ENCODE measurements at regions not wholly inside any gene's neighbourhood (a gene's known extent, or its start where the extent isn't known, plus 50 kb on each side); places are given as distances from the start of the nearest gene placed in this dataset.

- Histone ChIP-seq H3K4me1 (ENCODE audit: insufficient read depth, low read length) (no peaks in the 10 kb centered on the region), H3K9me3 (ENCODE audit: low read length) (no peaks in the 10 kb centered on the region), H2AFZ (ENCODE audit: low read length) (no peak overlapping the region), H3F3A (ENCODE audit: low read length, unreplicated experiment) (no peaks in the 10 kb centered on the region), H3K4me3 (ENCODE audit: low read length) (no peak overlapping the region), H3K9ac (ENCODE audit: low read length) (no peak overlapping the region), H3K79me2 (ENCODE audit: low read length) (no peaks in the 10 kb centered on the region), H3K9me2 (replicated peaks; ENCODE audit: low read length) (no peaks in the 10 kb centered on the region), H3K27ac (ENCODE audit: low read length) (no peak overlapping the region), H3K27me3 (ENCODE audit: low read length) (no peaks in the 10 kb centered on the region), H3K4me2 (ENCODE audit: low read length) (no peak overlapping the region), H4K20me1 (ENCODE audit: low read length) (no peaks in the 10 kb centered on the region), H3K36me3 (ENCODE audit: low read depth, low read length) (no peaks in the 10 kb centered on the region)
- no peak for TF ChIP-seq EZH2 (IDR thresholded peaks at IDR 0.05; ENCODE audit: low read length, unreplicated experiment)
- no peak for TF ChIP-seq EZH2phosphoT487 (IDR thresholded peaks at IDR 0.05; ENCODE audit: borderline replicate concordance, low read length)
- TF ChIP-seq, protein P1, sequence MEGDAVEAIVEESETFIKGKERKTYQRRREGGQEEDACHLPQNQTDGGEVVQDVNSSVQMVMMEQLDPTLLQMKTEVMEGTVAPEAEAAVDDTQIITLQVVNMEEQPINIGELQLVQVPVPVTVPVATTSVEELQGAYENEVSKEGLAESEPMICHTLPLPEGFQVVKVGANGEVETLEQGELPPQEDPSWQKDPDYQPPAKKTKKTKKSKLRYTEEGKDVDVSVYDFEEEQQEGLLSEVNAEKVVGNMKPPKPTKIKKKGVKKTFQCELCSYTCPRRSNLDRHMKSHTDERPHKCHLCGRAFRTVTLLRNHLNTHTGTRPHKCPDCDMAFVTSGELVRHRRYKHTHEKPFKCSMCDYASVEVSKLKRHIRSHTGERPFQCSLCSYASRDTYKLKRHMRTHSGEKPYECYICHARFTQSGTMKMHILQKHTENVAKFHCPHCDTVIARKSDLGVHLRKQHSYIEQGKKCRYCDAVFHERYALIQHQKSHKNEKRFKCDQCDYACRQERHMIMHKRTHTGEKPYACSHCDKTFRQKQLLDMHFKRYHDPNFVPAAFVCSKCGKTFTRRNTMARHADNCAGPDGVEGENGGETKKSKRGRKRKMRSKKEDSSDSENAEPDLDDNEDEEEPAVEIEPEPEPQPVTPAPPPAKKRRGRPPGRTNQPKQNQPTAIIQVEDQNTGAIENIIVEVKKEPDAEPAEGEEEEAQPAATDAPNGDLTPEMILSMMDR (conservative IDR thresholded peaks at IDR 0.05; ENCODE audit: low read depth, low read length), result no peak
- DNase-seq (no peak), ATAC-seq (no peak)
- no TSS peak for BruUV-seq (replicated peaks)
- intact Hi-C loops (cut with micrococcal nuclease), result no loop called here
- POLR2A ChIA-PET (ENCODE audit: unreplicated experiment), result no interaction called here
- CTCF ChIA-PET, result no interaction called here
Observed at GRCh38 chr4:14323191-14323590, 679.1 kb upstream of the CPEB2 start.

- Histone ChIP-seq H3K4me3 (ENCODE audit: low read length) (no peak overlapping the region), H3K36me3 (ENCODE audit: low read depth, low read length) (no peaks in the 10 kb centered on the region), H3K9me2 (replicated peaks; ENCODE audit: low read length) (no peaks in the 10 kb centered on the region), H3K79me2 (ENCODE audit: low read length) (no peaks in the 10 kb centered on the region), H3K9me3 (ENCODE audit: low read length) (no peaks in the 10 kb centered on the region), H3K4me2 (ENCODE audit: low read length) (no peak overlapping the region), H3K27ac (ENCODE audit: low read length) (no peak overlapping the region), H2AFZ (ENCODE audit: low read length) (no peak overlapping the region), H3F3A (ENCODE audit: low read length, unreplicated experiment) (no peaks in the 10 kb centered on the region), H3K27me3 (ENCODE audit: low read length) (no peaks in the 10 kb centered on the region), H3K4me1 (ENCODE audit: insufficient read depth, low read length) (0 out of 2 replicates have a peak, but pooled peaks cover 3% of the 10 kb centered on the region), H3K9ac (ENCODE audit: low read length) (no peak overlapping the region), H4K20me1 (ENCODE audit: low read length) (no peaks in the 10 kb centered on the region)
- CTCF ChIA-PET, result no interaction called here
- POLR2A ChIA-PET (ENCODE audit: unreplicated experiment), result no interaction called here
- ATAC-seq, result no peak
- DNase-seq, result no peak
- BruUV-seq (replicated peaks), result no TSS peak
- intact Hi-C loops (cut with micrococcal nuclease), result no loop called here
- TF ChIP-seq, protein P1 (conservative IDR thresholded peaks at IDR 0.05; ENCODE audit: low read depth, low read length), result no peak
- TF ChIP-seq EZH2phosphoT487 (IDR thresholded peaks at IDR 0.05; ENCODE audit: borderline replicate concordance, low read length) (no peak), EZH2 (IDR thresholded peaks at IDR 0.05; ENCODE audit: low read length, unreplicated experiment) (no peak)
Observed at GRCh38 chr4:14329228-14329627, 673.1 kb upstream of the CPEB2 start.

- Histone ChIP-seq H3K4me2 (ENCODE audit: low read length) (peak overlapping the region; percentile 18; the same call in 1 of the 2 replicates), H3K4me3 (ENCODE audit: low read length) (no peak overlapping the region), H3K27ac (ENCODE audit: low read length) (0 out of 2 replicates have a peak overlapping the region, but pooled peaks have one; percentile 15), H2AFZ (ENCODE audit: low read length) (no peak overlapping the region), H3K9ac (ENCODE audit: low read length) (no peak overlapping the region), H3K4me1 (ENCODE audit: insufficient read depth, low read length) (peaks cover 11% of the 10 kb centered on the region), H4K20me1 (ENCODE audit: low read length) (no peaks in the 10 kb centered on the region), H3K9me3 (ENCODE audit: low read length) (no peaks in the 10 kb centered on the region), H3K36me3 (ENCODE audit: low read depth, low read length) (no peaks in the 10 kb centered on the region), H3F3A (ENCODE audit: low read length, unreplicated experiment) (no peaks in the 10 kb centered on the region), H3K79me2 (ENCODE audit: low read length) (no peaks in the 10 kb centered on the region), H3K27me3 (ENCODE audit: low read length) (no peaks in the 10 kb centered on the region), H3K9me2 (replicated peaks; ENCODE audit: low read length) (no peaks in the 10 kb centered on the region)
- ChIA-PET CTCF (no interaction called here), POLR2A (ENCODE audit: unreplicated experiment) (no interaction called here)
- intact Hi-C loops (cut with micrococcal nuclease), result no loop called here
- BruUV-seq (replicated peaks), result no TSS peak
- peak; percentile 60 for DNase-seq
- ATAC-seq, result peak; percentile 18; the same call in 1 of the 2 replicates
- TF ChIP-seq, protein P1 (conservative IDR thresholded peaks at IDR 0.05; ENCODE audit: low read depth, low read length), result no peak
- TF ChIP-seq EZH2 (IDR thresholded peaks at IDR 0.05; ENCODE audit: low read length, unreplicated experiment) (no peak), EZH2phosphoT487 (IDR thresholded peaks at IDR 0.05; ENCODE audit: borderline replicate concordance, low read length) (no peak)
Observed at GRCh38 chr4:14333616-14334015, 668.7 kb upstream of the CPEB2 start.
